GM18951 (cell line): ENCODE measurements at regions not wholly inside any gene's neighbourhood (a gene's known extent, or its start where the extent isn't known, plus 50 kb on each side); places are given as distances from the start of the nearest gene placed in this dataset.

Experiments
- POLR2A ChIP-seq: IDR thresholded peaks from 4 replicates; pipeline ENCODE4 v1.6.1; 2011; ENCODE audit warnings: mild to moderate bottlenecking; ENCODE audit not compliant: insufficient read length, insufficient read depth; ENCODE audit errors: extremely low read depth
- in situ Hi-C: fragments of 300-500 bp; cut with MboI; formaldehyde crosslinking; loops from one replicate; pipeline ENCODE4 v1.12.0; 2022; ENCODE audit warnings: low sequenced_read_pairs, mixed read lengths, inconsistent platforms; ENCODE audit not compliant: unreplicated experiment

DNA sequence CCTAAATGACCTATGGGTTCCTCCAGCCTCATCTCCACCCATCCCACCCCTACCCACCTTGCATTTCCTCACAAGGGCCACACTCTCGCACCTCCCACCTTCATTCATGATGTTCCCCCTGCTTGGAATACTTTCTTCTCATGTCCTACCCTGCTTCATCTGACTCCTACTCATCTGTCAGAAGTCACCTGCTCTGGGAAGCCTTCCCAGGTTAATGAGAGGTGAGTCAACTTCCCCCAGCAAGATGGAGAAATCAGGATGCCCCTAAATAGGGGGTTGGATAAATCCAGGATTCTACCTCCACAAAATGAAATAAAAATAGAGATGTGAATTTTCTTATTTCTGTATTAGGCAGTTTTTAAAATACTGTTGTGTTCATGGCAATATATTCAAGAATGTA lies 51.0 kb upstream of the WSB1 start:
- TF ChIP-seq POLR2A = no peak
- in situ Hi-C loops = loop anchor here (25.0 kb wide), 1 partner anchor 344 kb away; no protein-coding TSS in a partner anchor

DNA sequence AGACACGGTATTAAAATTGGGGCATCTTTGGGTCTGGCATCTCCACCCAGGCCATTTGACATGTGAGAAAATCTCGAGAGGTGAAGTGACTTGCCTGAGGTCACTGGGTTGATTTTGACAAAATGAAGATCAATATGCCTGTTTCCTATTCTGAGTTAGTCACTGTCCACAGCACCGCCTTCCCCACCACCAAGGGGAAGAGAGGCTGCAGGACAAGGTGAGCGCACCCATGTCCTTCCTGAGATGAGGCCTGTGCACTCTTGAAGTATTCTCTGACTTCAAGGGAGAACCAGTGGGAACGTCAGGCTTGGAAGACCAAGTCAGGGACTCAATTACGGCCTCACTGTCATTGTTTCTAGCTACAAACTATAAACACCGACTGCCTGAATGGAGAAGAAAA lies 49.9 kb upstream of the WSB1 start:
- no peak for TF ChIP-seq POLR2A
- in situ Hi-C loops = loop anchor here (25.0 kb wide), 1 partner anchor 343 kb away; no protein-coding TSS in a partner anchor
